Heart right ventricle (tissue), 16 donors: ENCODE measurements at regions not wholly inside any gene's neighbourhood (a gene's known extent, or its start where the extent isn't known, plus 50 kb on each side); places are given as distances from the start of the nearest gene placed in this dataset.

Experiments used
- ATAC-seq, 8 donors: fragments of 200-7000 bp; cut with Tn5 transposase; one replicate each; pipeline ENCODE4 v1.9.1; 2020; ENCODE audit warnings: mild to moderate bottlenecking in 8 of 8, moderate library complexity in 8 of 8, moderate number of reproducible peaks in 1 of 8
- DNase-seq, 2 donors: peaks; one replicate each; pipeline ENCODE4 v3.0.0-alpha.2; 2020
- H3K27ac ChIP-seq, 10 donors: fragments of 200-600 bp; sonication (generic) in 2 of 10; one replicate each; pipeline versions ENCODE4 v1.5.0 to v1.8.0; 2020 to 2022; ENCODE audit warnings: mild to moderate bottlenecking in 3 of 10
- H3K27me3 ChIP-seq, 7 donors: fragments of 200-600 bp; one replicate each; pipeline ENCODE4 v1.8.0; 2021 to 2022; ENCODE audit warnings: mild to moderate bottlenecking in 2 of 7
- H3K36me3 ChIP-seq, 9 donors: fragments of 200-600 bp; sonication (generic) in 1 of 9; one replicate each; pipeline versions ENCODE4 v1.5.0 to v1.8.0; 2020 to 2022; ENCODE audit warnings: mild to moderate bottlenecking in 2 of 9
- H3K4me1 ChIP-seq, 9 donors: fragments of 200-600 bp; sonication (generic) in 1 of 9; one replicate each; pipeline versions ENCODE4 v1.5.0 to v1.8.0; 2020 to 2022; ENCODE audit warnings: mild to moderate bottlenecking in 4 of 9
- H3K4me3 ChIP-seq, 10 donors: fragments of 200-600 bp; sonication (generic) in 2 of 10; one replicate each; pipeline versions ENCODE4 v1.5.0 to v1.8.0; 2020 to 2022; ENCODE audit warnings: mild to moderate bottlenecking in 7 of 10, moderate library complexity in 2 of 10
- H3K9me3 ChIP-seq, 11 donors: fragments of 200-600 bp in 10 of 11; sonication (generic) in 2 of 11; one replicate each; pipeline versions ENCODE4 v1.5.0 to v1.8.0; 2013 to 2022; ENCODE audit warnings: mild to moderate bottlenecking in 2 of 11, control low read depth in 1 of 11, moderate library complexity in 1 of 11
- WGBS, 2 donors: extraction: QIAGEN DNeasy Blood & Tissue Kit; methylation state at CpG; one replicate each; pipeline ENCODE4 v1.1.7; 2013; ENCODE audit warnings: inconsistent platforms in 1 of 2; 5-methylcytosine and 5-hydroxymethylcytosine counted together
- intact Hi-C, 10 donors: fragments of 100-400 bp; cut with DNase I; formaldehyde crosslinking; loops; one replicate each; pipeline versions ENCODE4 v1.11.1 to v1.14.2; 2022
- TF ChIP-seq, protein P1 (sequence below), 9 donors: fragments of 200-600 bp; sonication (generic) in 2 of 9; IDR thresholded peaks; one replicate each; pipeline versions ENCODE4 v1.5.0 to v1.8.0; 2021 to 2022; ENCODE audit warnings: antibody characterized with exemption in 9 of 9, mild to moderate bottlenecking in 5 of 9, moderate library complexity in 1 of 9
- donor health status: Arrhythmogenic right ventricular cardiomyopathy.
- donor health status: ischemic (EF 13 %, LVEDD 7.1; RV severe dilation, severe dysfunction).
- donor health status: healthy with polysubstance abuse.
- donor health status: DM: no; HTN: yes; CAD: no.
- donor health status: DM: no; HTN: no; CAD: no.
- donor health status: ischemic (EF 25% LVEDD 6.9; RV normal size, moderate dysfunction).
- donor health status: ischemic (EF 25% LVEDD 5.7; RV mildly dilated, moderate dysfunction).
- donor health status: healthy.
- donor health status: DM: yes; HTN: yes; CAD: no.
- donor health status: Ischemic cardiomyopathy.
- donor health status: ischemic (EF 35%, LVEDD 5.7; RV mildly dilated, moderate dysfunction).
- donor health status: nonischemic (EF 11% LVEDD 7.7; RV severe dilation, severe dysfunction).
- donor health status: DM: yes; HTN: yes; CAD: no.
- donor health status: PGD.
- donor health status: ischemic (EF 29% LVEDD 5.4; RV normal size, mild dysfunction).
- donor health status: nonischemic (EF 23%, LVEDD 6.1; RV moderate dilation, normal function).

DNA sequence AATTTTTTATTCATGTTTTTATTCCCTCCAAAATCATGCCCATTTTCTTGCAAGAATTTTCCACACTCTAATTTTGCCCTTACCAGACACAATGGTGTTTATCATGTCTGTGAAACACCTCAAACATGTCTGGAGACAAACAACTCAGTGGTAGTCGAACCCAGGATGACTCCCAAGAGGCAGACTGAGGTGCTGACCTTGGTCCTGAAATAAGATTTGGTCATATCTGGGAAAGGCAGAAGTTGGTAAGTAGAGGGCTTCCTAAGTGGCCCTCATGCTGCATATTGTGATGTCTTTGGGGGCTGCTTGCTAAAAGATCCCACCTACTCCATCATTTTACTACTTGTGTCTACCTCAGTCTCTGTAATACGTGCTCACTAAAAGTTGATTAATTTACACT is 369.4 kb upstream of the ISX start:
- TF ChIP-seq, protein P1, sequence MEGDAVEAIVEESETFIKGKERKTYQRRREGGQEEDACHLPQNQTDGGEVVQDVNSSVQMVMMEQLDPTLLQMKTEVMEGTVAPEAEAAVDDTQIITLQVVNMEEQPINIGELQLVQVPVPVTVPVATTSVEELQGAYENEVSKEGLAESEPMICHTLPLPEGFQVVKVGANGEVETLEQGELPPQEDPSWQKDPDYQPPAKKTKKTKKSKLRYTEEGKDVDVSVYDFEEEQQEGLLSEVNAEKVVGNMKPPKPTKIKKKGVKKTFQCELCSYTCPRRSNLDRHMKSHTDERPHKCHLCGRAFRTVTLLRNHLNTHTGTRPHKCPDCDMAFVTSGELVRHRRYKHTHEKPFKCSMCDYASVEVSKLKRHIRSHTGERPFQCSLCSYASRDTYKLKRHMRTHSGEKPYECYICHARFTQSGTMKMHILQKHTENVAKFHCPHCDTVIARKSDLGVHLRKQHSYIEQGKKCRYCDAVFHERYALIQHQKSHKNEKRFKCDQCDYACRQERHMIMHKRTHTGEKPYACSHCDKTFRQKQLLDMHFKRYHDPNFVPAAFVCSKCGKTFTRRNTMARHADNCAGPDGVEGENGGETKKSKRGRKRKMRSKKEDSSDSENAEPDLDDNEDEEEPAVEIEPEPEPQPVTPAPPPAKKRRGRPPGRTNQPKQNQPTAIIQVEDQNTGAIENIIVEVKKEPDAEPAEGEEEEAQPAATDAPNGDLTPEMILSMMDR (IDR thresholded peaks at IDR 0.05) = no peak
- no peaks in the 10 kb centered on the region for H3K36me3 ChIP-seq
- H3K4me1 ChIP-seq = no peaks in the 10 kb centered on the region
- no peak overlapping the region for H3K4me3 ChIP-seq
- peaks cover 0 to 4% (median 0%) of the 10 kb centered on the region in 11 donors for H3K9me3 ChIP-seq
- WGBS, 2 donors = 9 to 14% methylated on average over 2 of the region's 2 CpGs
- no peak for DNase-seq
- H3K27ac ChIP-seq = no peak overlapping the region
- ATAC-seq = no peak
- intact Hi-C loops = no loop called here
- H3K27me3 ChIP-seq = peaks cover 0 to 41% (median 0%) of the 10 kb centered on the region in 7 donors

DNA sequence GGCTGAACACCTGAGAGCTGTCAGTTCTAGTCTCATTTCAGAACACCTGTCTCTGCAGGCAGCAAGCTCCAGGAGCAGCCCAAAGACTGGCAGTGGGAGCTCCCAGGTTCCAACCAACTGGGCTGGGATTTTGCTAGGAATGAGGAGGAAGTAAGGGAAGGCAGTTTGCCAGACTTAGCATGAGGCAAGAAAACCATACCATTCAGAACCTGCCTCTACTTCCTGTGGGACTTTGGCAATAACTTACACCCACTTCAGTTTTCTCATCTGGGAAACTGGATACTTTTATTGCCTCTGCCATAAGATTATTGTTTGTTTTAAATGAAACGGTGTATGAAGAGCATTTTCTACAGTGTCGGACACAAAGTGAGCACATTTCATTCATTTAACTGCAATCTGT is 363.7 kb upstream of the ISX start:
- H3K36me3 ChIP-seq = no peaks in the 10 kb centered on the region
- peaks cover 0 to 34% (median 3%) of the 10 kb centered on the region in 7 donors for H3K27me3 ChIP-seq
- peaks cover 0 to 8% (median 0%) of the 10 kb centered on the region in 11 donors for H3K9me3 ChIP-seq
- 91 to 93% methylated on average over 2 of the region's 2 CpGs for WGBS, 2 donors
- intact Hi-C loops = no loop called here
- no peak overlapping the region for H3K27ac ChIP-seq
- ATAC-seq = no peak
- H3K4me3 ChIP-seq = no peak overlapping the region
- no peak for DNase-seq
- no peaks in the 10 kb centered on the region for H3K4me1 ChIP-seq
- TF ChIP-seq, protein P1 (IDR thresholded peaks at IDR 0.05) = no peak

DNA sequence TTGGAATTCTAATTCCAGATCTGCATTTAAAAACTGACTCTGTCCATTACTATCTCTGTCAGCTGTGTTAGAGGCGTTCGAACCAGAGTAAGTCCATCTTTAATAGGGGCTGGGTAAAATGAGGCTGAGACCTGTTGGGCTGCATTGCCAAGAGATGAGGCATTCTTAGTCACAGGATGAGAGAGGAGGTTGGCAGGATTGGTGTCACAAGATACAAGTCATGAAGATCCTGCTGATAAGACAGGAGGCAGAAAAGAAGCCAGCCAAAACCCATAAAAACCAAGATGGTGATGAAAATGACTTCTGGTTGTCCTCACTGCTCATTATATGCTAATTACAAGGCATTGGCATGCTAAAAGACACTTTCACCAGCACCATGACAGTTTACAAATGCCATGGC is 356.3 kb upstream of the ISX start:
- Histone ChIP-seq H3K27me3 (peaks cover 0 to 14% (median 0%) of the 10 kb centered on the region in 7 donors), H3K9me3 (peaks cover 0 to 5% (median 0%) of the 10 kb centered on the region in 11 donors), H3K4me1 (no peaks in the 10 kb centered on the region), H3K27ac (no peak overlapping the region), H3K36me3 (no peaks in the 10 kb centered on the region), H3K4me3 (no peak overlapping the region)
- WGBS, 2 donors = 82 to 91% methylated on average over 2 of the region's 2 CpGs
- ATAC-seq (no peak), DNase-seq (no peak)
- TF ChIP-seq, protein P1 (IDR thresholded peaks at IDR 0.05) = no peak
- intact Hi-C loops = no loop called here

DNA sequence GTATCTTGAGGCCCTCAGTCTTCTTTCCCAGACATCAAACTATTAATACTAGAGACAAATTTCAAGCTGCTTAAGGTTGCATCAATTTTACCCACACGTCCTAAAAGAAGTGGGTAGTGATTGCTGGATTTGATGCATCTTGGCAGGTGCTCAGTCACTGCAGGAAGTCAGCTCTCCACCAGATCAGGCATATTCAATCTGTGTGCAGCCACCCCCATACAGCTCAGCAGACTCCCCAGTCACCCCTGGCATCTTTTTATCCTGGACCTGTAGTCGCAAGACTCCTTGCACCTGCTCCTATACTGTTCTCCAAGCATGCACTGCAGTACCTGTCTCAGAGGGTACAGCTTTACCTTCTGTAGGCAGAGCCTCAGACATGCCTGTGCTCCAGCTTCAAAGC is 343.1 kb upstream of the ISX start:
- intact Hi-C loops = no loop called here
- no peaks in the 10 kb centered on the region for H3K4me1 ChIP-seq
- 59 to 65% methylated on average over 2 of the region's 2 CpGs for WGBS, 2 donors
- peaks cover 0 to 11% (median 0%) of the 10 kb centered on the region in 7 donors for H3K27me3 ChIP-seq
- no peak overlapping the region for H3K4me3 ChIP-seq
- no peaks in the 10 kb centered on the region for H3K36me3 ChIP-seq
- H3K9me3 ChIP-seq = peaks cover 0 to 42% (median 17%) of the 10 kb centered on the region in 11 donors
- H3K27ac ChIP-seq = no peak overlapping the region
- ATAC-seq (no peak), DNase-seq (no peak)
- TF ChIP-seq, protein P1 (IDR thresholded peaks at IDR 0.05) = no peak
